ENCODE measurements at regions not wholly inside any gene's neighbourhood (a gene's known extent, or its start where the extent isn't known, plus 50 kb on each side); places are given as distances from the start of the nearest gene placed in this dataset.
A peak's percentile ranks its signal among the peaks of the same experiment; 100 is the strongest.

DNA sequence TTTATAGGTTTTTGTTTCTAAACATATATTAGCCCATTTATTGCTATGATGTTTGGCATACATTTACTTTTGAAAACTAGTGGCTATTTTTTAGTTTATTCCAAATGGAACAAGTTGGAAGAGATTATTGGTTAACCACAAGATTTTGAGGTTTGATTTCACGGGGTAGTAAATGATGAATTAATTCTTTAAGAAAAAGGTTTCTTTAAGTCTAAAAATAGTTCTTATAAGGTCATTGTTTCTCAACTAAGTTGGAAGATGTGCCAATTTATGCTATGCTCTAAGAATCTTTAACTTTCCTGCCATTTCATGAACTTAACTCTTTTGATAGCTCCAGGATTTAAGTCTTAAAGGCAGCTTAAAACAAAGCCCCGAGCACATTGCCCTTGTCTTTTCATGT is 183.8 kb downstream of the LMO4 start:
- no peak for DNase-seq

DNA sequence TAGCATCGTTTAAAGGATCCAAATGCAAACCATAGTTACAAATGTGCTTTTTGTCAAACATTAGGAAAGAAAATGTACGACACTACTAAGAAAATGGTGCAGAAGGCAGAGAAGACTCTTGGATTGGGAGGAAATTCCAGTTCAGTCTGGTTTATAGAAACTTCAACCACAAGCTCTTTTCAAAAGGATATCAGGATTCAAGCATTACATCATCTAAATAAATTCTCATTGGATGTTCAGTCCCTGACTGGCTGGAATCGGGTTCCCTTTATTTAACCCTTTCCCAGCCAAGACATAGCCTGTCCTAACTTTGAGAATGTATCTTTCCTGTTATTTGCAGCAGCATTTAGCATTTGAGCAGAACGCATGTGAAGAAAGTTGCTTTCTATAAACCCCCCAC is 184.6 kb downstream of the LMO4 start:
- peak; percentile 27 for DNase-seq

DNA sequence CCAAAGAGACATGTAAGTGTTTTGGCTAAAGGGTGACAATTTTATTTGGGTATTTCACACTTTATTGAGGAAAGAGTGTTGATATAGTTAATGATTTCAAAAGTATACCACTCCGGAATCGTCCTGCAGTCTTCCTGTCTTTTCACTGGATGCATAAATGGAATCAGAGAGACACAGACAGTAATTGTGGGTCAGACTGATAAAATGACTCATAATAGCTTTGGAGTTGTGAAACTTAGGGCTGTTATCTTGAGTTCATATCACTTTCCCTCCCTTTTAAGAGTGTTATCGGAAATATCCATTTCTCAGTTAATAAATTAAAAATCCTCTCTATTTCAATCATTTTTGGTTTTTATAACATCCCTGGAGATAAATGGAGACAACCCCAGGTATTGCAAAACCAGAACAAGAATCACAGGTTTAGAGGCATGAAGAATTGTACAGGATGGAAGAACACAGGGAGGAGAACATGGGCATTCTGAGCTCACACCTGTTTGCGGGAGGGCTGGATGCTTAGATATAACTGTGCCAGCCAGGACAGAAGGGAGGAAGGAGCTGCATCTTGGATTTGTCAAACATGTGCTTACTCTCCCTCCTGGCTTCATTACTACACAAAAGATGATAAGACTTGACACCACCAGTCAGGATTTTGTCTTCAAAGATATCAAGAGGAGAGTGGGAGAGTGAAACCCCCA is 185.4 kb downstream of the LMO4 start:
- no peak for DNase-seq

DNA sequence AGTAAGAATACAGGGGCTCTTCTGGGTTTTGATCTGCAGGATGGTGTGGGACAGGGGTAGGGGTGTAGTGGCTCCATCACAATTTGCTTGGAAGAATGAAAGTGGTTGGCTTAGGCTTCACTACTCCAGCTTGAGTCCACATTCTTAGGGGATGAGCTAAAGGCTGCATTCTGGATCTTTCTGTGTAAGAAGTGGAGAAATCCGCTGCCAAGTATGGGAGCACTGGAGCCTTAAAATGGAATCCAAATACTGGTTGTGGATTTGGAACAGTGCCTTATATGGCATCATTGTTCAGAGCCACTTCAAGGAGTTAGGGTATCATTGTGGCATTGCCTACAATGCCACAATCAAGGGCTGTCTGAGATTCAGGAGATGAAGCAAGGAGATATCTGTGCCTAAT is 187.1 kb downstream of the LMO4 start:
- DNase-seq, result no peak

DNA sequence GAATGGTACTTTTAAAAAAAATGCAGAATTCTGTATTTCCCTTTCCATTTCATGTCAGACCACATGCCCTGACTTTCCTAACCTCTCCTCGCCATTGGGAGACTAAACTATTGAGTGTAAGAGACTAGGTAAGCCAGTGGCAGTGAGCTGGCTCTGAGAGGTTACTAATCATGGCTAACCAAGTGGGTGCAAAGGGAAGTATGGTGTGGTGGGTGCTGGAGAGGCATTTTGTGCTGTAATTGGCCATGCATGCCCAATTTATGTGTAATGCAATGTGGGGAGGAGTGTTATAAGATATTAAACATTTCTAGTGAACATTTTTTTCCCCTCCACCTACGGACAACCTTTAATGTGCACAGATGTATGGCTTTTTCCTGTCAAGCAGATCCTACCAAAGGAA is 190.1 kb downstream of the LMO4 start:
- no peak for DNase-seq

DNA sequence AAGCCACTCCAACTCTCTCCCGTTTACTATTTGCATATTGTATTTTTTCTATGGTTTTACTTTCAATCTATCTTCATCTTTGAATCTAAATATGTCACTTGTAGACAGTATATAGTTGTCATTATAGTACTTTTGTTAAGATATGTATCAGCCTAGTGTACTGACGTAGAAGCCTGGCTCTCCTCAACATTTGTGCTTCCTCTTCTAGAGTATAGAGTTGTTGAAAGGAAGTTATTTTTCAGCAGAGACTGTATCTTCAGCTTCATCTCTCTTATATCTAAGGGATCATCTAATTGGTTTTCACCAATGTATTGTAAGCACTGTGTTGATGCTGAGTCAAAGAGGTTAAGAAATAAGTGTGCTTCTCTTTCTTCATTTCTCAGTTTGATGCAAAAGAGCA is 192.8 kb downstream of the LMO4 start:
- no peak for DNase-seq

GRCh38 chr1:87523466-87523865 is 194.8 kb downstream of the LMO4 start:
- DNase-seq, result no peak

GRCh38 chr1:87524021-87524754 is 195.5 kb downstream of the LMO4 start:
- DNase-seq, result no peak

DNA sequence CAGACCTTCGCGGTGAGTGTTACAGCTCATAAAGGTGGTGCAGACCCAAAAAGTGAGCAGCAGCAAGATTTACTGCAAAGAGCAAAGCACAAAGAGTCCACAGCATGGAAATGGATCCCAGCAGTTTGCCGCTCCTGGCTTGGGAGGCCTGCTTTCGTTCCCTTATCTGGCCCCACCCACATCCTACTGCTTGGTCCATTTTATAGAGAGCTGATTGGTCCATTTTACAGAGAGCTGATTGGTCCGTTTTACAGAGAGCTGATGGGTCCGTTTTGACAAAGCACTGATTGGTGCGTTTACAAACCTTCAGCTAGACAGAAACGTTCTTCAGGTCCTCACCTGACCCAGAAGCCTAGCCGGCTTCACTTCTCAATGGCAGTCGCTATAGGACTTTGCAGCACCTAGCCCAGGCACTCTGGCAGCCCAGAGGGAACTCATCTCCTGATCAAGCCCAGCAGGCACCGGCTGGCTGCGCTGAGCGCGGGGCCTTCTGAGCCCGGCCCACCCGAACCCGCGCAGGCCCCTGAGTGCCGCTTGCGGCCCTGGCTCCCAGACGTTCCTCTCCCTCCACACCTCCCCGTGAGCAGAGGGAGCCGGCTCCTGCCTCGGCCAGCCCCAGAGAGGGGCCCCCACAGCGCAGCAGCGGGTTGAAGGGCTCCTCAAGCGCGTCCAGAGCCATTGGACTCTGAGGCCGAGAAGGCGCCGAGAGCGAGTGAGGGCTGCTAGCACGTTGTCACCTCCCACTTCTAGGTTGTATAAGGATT is 200.3 kb downstream of the LMO4 start:
- no peak for DNase-seq

DNA sequence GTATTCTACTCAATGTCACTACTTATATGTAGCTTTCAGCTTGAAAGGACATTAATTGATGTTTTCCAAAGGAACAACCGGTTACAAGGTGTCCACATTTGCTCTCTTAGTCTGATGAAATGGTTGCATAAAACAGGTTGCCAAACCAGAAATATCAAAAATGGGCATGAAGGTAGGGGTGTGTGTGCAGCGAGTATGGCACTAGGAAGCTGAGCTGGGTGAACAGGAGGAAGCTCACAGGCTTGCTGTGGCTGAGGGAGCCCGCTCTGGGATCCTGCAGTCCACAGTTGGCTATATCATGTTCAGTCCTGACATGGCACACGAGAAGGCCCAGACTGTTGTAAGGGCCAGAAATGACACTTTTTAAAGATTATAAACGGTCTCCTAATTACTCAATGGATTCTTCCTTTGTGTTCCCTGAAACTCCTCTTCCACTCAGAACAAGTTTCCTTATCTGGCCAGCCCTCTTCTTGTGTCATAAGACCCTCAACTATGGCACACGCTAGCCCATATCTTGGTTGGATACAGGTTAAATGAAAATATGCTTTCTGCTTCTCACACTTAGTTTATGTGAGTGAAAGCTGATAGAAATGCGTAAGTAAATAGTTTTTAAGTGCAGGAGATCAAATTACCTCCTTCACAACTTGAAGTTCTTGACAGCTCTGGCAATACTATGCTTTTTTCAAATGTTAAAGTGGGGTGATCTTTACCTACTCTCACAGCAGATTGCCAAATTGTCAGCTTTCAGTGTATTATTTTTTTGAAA is 201.5 kb downstream of the LMO4 start:
- DNase-seq, result no peak

DNA sequence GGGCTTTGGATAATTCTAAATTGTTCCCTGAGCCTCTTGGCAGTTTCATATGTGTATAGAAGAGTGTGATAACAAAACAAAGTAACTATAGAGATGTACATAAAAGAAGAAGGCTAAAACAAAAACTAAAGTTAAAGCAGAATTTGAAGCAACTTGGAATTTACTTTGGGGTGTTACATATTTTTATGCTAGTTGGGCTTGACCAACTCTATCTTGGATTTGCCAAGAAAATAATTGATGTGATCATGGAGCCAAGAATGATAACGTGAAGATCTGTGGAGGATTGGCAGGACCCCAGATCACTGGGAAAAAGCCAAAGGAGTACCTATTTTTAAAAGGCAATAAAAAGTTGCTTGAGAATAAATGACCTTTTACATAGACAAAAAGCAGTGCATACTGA is 206.9 kb downstream of the LMO4 start:
- no peak for DNase-seq

GRCh38 chr1:87539147-87539546 is 210.5 kb downstream of the LMO4 start:
- DNase-seq, result no peak

GRCh38 chr1:87542697-87543096 is 214.0 kb downstream of the LMO4 start:
- no peak for DNase-seq

- DNase-seq, result no peak
Measured at GRCh38 chr1:87549738-87550137, 221.1 kb downstream of the LMO4 start.

GRCh38 chr1:87553511-87553910 is 224.8 kb downstream of the LMO4 start:
- no peak for DNase-seq

GRCh38 chr1:87555366-87555765 is 226.7 kb downstream of the LMO4 start:
- DNase-seq, result no peak

GRCh38 chr1:87556326-87556725 is 227.6 kb downstream of the LMO4 start:
- no peak for DNase-seq

- DNase-seq, result no peak
Measured at GRCh38 chr1:87558921-87559320, 230.2 kb downstream of the LMO4 start.

DNA sequence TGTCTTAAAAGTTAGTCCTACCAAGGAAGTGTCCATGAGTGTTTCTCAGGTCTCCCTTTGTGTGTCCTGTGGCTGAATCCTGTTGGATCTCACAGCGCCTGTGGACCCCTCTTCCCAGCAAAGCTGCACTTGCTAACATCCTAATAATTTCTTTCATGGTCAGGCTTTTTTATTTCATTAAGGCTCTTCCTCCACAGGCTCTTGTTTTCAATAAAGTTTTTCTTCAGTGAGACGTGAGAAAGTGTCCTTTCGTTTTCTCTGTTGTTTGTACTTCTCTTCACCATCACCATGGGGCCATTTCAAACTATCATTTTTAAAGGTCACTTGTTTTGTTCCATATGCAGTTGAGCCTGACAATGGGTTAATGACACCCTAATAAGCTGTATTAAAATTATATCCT is 231.5 kb downstream of the LMO4 start:
- DNase-seq, result no peak

GRCh38 chr1:87560601-87561360 is 232.1 kb downstream of the LMO4 start:
- no peak for DNase-seq

DNA sequence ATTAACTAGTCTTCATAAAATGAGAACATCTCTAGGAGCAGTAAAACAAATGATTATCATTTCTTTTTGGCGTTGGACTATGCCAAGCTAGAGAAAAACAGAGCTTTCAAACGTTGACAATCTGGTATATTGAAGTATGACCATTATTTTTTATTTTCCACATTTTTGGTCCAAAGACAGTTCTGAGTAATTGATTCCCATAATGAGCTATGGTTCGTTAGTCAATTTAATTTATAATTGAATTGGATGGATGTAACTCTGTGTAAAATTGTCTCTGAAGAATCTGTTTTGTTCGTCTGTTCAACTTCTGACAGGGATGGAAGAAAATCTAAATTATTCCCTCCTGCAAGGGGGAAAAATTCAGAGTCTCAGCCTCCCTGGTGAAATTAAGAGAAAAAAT is 234.5 kb downstream of the LMO4 start:
- no peak for DNase-seq

DNA sequence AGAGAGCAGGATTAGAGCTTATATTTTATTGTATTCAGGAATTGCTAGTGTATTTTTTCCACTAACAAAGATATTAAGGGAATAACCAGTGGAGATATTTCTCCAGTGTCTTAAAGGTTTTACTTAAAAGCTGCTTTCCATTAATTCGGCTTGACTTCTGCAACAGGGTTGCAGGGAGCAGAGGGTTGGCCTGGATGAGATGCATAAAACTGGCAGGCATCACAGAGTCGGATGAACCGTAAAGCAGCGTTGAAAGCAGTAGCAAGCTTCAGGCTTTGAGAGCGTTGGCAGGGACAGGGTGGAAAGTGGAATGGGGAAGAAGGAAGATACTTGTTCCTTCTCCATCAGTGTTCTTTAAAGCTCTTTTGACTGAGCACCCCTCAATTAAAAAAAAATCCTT is 237.2 kb downstream of the LMO4 start:
- no peak for DNase-seq

DNA sequence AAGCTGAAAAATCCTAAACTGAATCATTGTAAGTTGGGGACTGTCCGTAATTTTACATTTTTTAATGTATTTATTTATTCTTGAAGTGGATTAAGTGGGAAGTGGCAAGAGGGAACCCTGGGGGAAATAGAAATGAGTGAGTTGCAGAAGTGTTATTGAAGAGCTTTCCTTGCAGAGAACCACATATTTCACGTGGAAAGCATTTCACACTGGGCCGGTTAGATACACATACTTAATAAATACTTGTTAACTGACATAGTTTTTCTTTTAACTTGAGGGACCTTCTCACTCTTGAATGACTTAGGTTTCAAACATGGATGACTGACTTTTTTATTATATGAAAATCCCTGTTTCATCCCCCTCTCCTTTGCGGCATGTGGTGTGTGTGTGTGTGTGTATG is 239.3 kb downstream of the LMO4 start:
- no peak for DNase-seq
